Fibroblast of villous mesenchyme (primary cell): ENCODE measurements at regions not wholly inside any gene's neighbourhood (a gene's known extent, or its start where the extent isn't known, plus 50 kb on each side); places are given as distances from the start of the nearest gene placed in this dataset.
"Not testable (repeated sequence)": the region's sequence is repeated elsewhere in the genome, so short reads cannot be mapped to it uniquely, and the experiment has no call there.

Source experiments
- DNase-seq: peaks from one replicate; pipeline ENCODE4 v3.0.0-alpha.2; 2010; ENCODE audit warnings: low read depth
- H3K4me3 ChIP-seq: 2 replicates; pipeline ENCODE4 v1.5.1; 2011; ENCODE audit warnings: low read depth, mild to moderate bottlenecking, low read length
- TF ChIP-seq, protein P1 (sequence below): IDR thresholded peaks from 2 replicates; pipeline ENCODE4 v1.5.1; 2012; ENCODE audit warnings: low read depth, mild to moderate bottlenecking, low read length; ENCODE audit not compliant: insufficient read depth

DNA sequence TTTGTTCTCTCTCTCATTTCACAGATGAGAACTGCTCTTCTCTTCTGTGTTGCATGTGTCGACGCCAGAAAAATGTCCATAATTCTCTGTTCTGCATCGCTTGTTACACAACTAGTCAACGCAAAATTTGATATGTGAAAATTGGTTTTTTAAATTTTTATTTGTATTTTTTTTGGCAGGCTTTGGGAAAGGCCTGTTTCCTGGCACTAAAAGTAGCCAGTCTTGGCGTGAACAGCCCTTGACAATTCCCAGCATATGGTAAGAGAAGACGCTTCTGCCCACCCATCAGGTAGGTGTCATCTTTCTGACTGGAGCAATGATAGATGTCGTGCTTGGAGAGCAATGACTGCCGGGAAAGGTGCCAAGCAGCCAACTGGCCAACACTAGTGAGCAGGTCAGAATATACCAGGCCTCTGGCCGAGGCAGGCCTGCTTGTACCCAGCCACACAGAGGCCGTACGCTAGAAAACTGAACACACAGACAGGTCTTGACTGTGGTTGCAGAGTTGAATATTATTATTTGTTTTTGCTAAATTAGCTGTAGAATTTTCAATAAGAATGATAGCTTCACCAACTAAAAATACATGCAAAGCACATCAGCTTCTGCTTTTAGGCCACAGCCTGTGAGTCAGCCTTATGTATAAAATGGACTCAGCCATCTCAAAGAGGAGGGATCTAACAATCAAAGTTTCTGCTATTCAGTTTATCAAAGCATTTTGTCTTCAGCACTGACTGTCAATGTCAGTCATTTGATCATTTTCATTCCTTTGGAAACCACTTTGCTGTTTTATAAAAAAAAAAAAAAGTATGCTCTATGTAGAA lies 837.5 kb downstream of the MCTP2 start:
- TF ChIP-seq, protein P1, sequence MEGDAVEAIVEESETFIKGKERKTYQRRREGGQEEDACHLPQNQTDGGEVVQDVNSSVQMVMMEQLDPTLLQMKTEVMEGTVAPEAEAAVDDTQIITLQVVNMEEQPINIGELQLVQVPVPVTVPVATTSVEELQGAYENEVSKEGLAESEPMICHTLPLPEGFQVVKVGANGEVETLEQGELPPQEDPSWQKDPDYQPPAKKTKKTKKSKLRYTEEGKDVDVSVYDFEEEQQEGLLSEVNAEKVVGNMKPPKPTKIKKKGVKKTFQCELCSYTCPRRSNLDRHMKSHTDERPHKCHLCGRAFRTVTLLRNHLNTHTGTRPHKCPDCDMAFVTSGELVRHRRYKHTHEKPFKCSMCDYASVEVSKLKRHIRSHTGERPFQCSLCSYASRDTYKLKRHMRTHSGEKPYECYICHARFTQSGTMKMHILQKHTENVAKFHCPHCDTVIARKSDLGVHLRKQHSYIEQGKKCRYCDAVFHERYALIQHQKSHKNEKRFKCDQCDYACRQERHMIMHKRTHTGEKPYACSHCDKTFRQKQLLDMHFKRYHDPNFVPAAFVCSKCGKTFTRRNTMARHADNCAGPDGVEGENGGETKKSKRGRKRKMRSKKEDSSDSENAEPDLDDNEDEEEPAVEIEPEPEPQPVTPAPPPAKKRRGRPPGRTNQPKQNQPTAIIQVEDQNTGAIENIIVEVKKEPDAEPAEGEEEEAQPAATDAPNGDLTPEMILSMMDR, result no peak
- no peak overlapping the region for H3K4me3 ChIP-seq
- DNase-seq, result no peak

DNA sequence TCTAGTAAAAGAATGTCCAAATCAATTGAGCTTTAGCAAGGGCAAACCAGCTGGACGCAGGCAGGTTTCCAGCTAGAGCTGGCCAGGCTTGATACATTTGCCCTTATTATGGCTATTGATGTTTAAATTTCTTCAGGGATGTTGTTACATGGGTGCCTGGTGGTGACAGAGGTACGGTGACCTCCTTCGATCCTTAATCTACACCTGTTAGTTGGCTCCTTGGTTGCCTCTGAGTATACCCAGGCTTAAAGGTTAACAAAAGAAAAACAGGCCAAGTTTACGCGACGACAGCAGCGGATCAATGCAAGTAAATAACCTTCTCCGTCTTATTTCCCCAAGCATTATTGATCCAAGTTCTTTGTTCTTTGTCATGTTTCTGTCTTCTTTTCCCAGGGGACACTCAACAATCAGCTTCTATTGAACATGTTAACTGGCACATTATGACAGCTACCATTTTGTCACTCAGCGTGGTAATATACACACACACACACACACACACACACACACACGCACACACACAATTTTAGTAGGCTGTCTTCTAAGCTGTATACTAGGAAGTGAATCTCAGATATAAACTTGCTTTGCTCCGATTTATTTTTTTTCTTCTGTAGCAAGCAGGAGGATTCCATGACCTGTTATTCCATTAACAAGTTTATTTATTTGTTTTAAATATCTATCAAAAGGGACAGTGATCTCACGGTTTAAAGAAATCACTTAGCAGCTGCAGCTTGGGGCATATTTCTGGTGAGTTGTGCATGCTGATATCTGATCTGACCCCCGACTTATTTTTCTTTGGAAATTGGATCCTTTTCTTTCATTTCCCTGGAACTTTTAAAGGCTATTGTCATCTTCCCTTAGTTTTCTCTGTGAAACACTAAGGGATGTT lies 844.7 kb downstream of the MCTP2 start:
- TF ChIP-seq, protein P1, result no peak

DNA sequence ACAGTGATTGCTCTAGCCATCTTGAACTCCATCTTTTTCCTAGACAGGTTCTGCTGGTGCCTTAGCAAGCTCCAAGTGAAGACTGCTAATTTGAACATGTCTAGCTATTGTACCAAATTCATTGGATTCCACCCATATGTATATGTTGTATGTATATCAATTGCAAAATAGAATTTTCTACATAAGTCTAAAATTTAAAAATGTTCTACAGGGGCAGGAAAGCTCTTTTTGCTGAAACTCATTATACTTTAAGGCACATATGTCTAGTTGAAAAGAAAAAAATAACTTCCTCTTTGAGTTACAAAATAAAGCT lies 845.3 kb downstream of the MCTP2 start:
- TF ChIP-seq, protein P1, result no peak
- DNase-seq, result no peak
- H3K4me3 ChIP-seq, result no peak overlapping the region

More for the DNA sequence above, 844.7 kb downstream of the MCTP2 start:
- DNase-seq, result no peak
- no peak overlapping the region for H3K4me3 ChIP-seq

DNA sequence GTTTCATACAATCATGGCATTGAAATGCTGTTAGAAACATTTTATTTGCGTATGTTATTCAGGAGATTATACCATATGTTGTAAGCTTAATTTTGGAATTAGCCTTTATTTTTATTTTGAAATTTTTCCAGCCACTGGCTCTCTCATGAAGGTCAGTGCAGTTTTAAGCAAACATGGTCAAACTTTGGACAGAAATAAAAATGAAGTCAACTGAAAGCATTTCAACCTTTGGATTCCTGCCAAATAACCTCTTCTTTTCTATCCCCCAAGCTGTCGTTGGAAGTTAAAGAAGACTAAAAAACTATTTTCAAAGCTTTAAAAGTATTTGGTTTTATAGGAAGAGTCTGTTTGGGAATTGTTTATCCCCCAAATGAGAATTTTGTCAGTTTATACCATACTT lies 846.6 kb downstream of the MCTP2 start:
- no peak for DNase-seq
- H3K4me3 ChIP-seq, result no peak overlapping the region
- TF ChIP-seq, protein P1, result no peak

DNA sequence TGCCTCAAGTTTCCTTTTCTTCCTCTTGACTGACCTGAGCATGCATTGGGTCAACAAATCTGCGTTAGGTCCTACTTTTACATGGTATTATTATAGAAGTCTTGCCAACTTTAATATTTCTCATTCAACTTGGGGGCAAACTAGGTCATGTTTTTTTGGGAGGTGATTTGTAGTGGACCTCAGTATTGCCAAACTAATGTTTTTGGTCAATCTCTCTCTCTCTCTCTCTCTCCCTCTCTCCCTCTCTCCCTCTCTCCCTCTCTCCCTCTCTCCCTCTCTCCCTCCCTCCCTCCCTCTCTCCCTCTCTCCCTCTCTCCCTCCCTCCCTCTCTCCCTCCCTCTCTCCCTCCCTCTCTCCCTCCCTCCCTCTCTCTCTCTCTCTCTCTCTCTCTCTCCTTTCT lies 848.9 kb downstream of the MCTP2 start:
- DNase-seq, result not testable (repeated sequence)

DNA sequence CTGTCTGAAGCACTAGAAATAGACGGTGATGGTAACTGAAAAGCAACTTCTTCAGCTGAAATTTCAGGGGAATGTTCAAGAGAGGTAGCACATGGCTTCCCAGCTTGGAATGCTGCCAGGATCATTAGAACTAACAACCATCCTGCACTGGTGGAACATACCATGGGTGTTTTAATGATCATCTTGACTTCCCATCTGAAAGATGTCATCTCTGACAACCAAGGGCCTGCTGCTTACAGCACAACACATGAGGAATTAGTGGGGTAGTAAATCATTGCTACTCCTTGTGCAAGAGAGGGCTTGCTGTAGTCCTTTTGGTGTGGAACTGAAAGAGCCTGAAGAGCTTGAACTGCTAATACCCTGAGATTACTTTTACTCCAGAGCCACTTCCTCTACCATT lies 853.7 kb downstream of the MCTP2 start:
- TF ChIP-seq, protein P1, result no peak
- DNase-seq, result peak; percentile 92
- H3K4me3 ChIP-seq, result no peak overlapping the region

More for the DNA sequence above, 848.9 kb downstream of the MCTP2 start:
- not testable (repeated sequence) for H3K4me3 ChIP-seq

DNA sequence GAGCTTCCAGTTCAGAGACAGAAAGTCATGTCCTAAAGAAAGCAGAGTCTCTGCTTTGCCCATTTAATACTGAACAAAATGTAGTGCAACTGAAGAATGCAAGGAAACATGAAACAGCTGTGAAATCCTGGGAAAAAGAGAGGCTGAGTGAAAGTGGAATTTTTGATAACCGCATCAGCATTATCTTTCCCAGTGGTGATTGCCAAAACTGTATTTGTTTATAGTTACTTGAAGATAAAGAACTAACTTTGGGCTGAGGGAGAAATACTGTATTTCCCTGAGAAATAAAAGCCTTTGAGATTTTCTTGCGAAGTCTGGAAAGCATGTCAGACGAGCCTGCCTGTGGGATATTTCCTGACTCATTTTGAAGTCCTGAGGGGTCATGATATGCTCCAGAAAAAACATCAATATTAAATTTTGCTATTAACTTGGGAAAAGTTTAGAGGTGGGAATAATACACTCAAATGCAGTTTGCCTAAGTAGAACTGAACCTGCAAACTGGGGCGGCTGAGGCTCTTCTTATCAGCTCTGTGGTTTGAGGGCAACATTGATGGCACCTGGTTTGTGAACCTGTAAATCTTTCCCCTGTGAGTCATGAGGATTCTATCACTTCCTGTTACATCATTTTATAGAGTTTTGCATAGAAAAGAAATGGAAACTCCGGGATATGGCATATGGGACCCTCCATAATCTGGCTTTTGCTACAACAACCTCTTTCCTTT lies 855.3 kb downstream of the MCTP2 start:
- no peak overlapping the region for H3K4me3 ChIP-seq
- TF ChIP-seq, protein P1, result no peak
- DNase-seq, result peak; percentile 83
